GM23248 (cell line): ENCODE measurements at regions not wholly inside any gene's neighbourhood (a gene's known extent, or its start where the extent isn't known, plus 50 kb on each side); places are given as distances from the start of the nearest gene placed in this dataset.

ENCODE experiments used
- EZH2 ChIP-seq: fragments of 200-600 bp; sonication (generic); IDR thresholded peaks from 2 replicates; pipeline ENCODE4 v1.6.1; 2018; ENCODE audit warnings: antibody characterized with exemption, mild to moderate bottlenecking; ENCODE audit not compliant: insufficient read depth, poor library complexity, severe bottlenecking
- EZH2phosphoT487 ChIP-seq: fragments of 200-600 bp; sonication (generic); IDR thresholded peaks from 2 replicates; pipeline ENCODE4 v1.6.1; 2018; ENCODE audit warnings: antibody characterized with exemption, moderate library complexity, mild to moderate bottlenecking, low read depth; ENCODE audit not compliant: insufficient read depth

- TF ChIP-seq EZH2 (no peak), EZH2phosphoT487 (no peak)
Observed at GRCh38 chr10:128568041-128568440, 441.8 kb upstream of the MKI67 start.
